ENCODE measurements at regions not wholly inside any gene's neighbourhood (a gene's known extent, or its start where the extent isn't known, plus 50 kb on each side); places are given as distances from the start of the nearest gene placed in this dataset.

GRCh38 chr20:60138256-60139220 is 180.3 kb downstream of the CDH26 start:
- Histone ChIP-seq H3K27me3 (ENCODE audit: insufficient read depth, low read depth, severe bottlenecking) (no peaks in the 10 kb centered on the region), H3K9me3 (ENCODE audit: severe bottlenecking) (no peaks in the 10 kb centered on the region), H3K27ac (no peak overlapping the region), H3K4me3 (ENCODE audit: low read depth, low read length) (no peak overlapping the region), H3K36me3 (no peaks in the 10 kb centered on the region)
- TF ChIP-seq CTCF (IDR thresholded peaks at IDR 0.05; ENCODE audit: low read depth, low read length), result no peak
- no peak for DNase-seq

- no peak for TF ChIP-seq CTCF (IDR thresholded peaks at IDR 0.05; ENCODE audit: low read depth, low read length)
- DNase-seq, result no peak
- H3K4me3 ChIP-seq (ENCODE audit: low read depth, low read length), result no peak overlapping the region
- H3K9me3 ChIP-seq (ENCODE audit: severe bottlenecking), result no peaks in the 10 kb centered on the region
- no peaks in the 10 kb centered on the region for H3K36me3 ChIP-seq
- no peaks in the 10 kb centered on the region for H3K27me3 ChIP-seq (ENCODE audit: insufficient read depth, low read depth, severe bottlenecking)
- H3K27ac ChIP-seq, result no peak overlapping the region
Observed at GRCh38 chr20:60139663-60140446, 181.6 kb downstream of the CDH26 start.

- Histone ChIP-seq H3K36me3 (no peaks in the 10 kb centered on the region), H3K27me3 (ENCODE audit: insufficient read depth, low read depth, severe bottlenecking) (no peaks in the 10 kb centered on the region), H3K27ac (no peak overlapping the region), H3K4me3 (ENCODE audit: low read depth, low read length) (no peak overlapping the region), H3K9me3 (ENCODE audit: severe bottlenecking) (no peaks in the 10 kb centered on the region)
- DNase-seq, result no peak
- no peak for TF ChIP-seq CTCF (IDR thresholded peaks at IDR 0.05; ENCODE audit: low read depth, low read length)
Observed at GRCh38 chr20:60142587-60142986, 184.4 kb downstream of the CDH26 start.

- TF ChIP-seq CTCF (IDR thresholded peaks at IDR 0.05; ENCODE audit: low read depth, low read length), result no peak
- H3K36me3 ChIP-seq, result no peaks in the 10 kb centered on the region
- DNase-seq, result no peak
- no peaks in the 10 kb centered on the region for H3K9me3 ChIP-seq (ENCODE audit: severe bottlenecking)
- H3K4me3 ChIP-seq (ENCODE audit: low read depth, low read length), result no peak overlapping the region
- no peaks in the 10 kb centered on the region for H3K27me3 ChIP-seq (ENCODE audit: insufficient read depth, low read depth, severe bottlenecking)
- H3K27ac ChIP-seq, result no peak overlapping the region
Observed at GRCh38 chr20:60143261-60143842, 185.1 kb downstream of the CDH26 start.

- no peak for DNase-seq
Observed at GRCh38 chr20:60144404-60144803, 186.2 kb downstream of the CDH26 start.

More at GRCh38 chr20:60144404-60144803, 186.2 kb downstream of the CDH26 start:
- TF ChIP-seq CTCF (IDR thresholded peaks at IDR 0.05; ENCODE audit: low read depth, low read length), result no peak
- no peaks in the 10 kb centered on the region for H3K27me3 ChIP-seq (ENCODE audit: insufficient read depth, low read depth, severe bottlenecking)
- H3K4me3 ChIP-seq (ENCODE audit: low read depth, low read length), result no peak overlapping the region
- no peak overlapping the region for H3K27ac ChIP-seq
- H3K9me3 ChIP-seq (ENCODE audit: severe bottlenecking), result no peaks in the 10 kb centered on the region
- H3K36me3 ChIP-seq, result no peaks in the 10 kb centered on the region

Measured in WERI-Rb-1 (cell line).